ENCODE measurements at regions not wholly inside any gene's neighbourhood (a gene's known extent, or its start where the extent isn't known, plus 50 kb on each side); places are given as distances from the start of the nearest gene placed in this dataset.

DNA sequence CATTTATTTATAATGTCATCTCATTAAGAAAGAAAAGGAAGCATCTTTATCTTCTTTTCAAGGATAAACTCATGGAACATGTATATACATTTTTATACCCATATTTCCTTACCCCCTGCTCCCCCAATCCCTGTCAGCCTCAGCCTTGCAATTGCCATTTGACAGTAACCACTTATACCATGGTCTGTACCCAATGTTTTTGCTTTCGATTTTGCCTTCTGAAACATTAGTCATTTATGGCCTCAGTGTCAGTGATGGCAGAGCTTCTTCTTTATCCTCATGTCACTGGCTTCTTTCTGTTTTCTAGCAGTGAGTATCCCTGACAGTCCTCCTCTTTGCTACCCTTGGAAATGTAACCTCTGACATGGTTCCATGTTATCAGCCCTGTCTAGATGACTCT is 228.4 kb downstream of the SPRY1 start:
- TF ChIP-seq, protein P1, sequence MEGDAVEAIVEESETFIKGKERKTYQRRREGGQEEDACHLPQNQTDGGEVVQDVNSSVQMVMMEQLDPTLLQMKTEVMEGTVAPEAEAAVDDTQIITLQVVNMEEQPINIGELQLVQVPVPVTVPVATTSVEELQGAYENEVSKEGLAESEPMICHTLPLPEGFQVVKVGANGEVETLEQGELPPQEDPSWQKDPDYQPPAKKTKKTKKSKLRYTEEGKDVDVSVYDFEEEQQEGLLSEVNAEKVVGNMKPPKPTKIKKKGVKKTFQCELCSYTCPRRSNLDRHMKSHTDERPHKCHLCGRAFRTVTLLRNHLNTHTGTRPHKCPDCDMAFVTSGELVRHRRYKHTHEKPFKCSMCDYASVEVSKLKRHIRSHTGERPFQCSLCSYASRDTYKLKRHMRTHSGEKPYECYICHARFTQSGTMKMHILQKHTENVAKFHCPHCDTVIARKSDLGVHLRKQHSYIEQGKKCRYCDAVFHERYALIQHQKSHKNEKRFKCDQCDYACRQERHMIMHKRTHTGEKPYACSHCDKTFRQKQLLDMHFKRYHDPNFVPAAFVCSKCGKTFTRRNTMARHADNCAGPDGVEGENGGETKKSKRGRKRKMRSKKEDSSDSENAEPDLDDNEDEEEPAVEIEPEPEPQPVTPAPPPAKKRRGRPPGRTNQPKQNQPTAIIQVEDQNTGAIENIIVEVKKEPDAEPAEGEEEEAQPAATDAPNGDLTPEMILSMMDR (IDR thresholded peaks at IDR 0.05): no peak
- TF ChIP-seq EZH2 (IDR thresholded peaks at IDR 0.05; ENCODE audit: borderline replicate concordance, insufficient read depth, low read depth, low read length, poor library complexity, severe bottlenecking): no peak

Measured in B cell (primary cell).